ENCODE measurements at regions not wholly inside any gene's neighbourhood (a gene's known extent, or its start where the extent isn't known, plus 50 kb on each side); places are given as distances from the start of the nearest gene placed in this dataset.

DNA sequence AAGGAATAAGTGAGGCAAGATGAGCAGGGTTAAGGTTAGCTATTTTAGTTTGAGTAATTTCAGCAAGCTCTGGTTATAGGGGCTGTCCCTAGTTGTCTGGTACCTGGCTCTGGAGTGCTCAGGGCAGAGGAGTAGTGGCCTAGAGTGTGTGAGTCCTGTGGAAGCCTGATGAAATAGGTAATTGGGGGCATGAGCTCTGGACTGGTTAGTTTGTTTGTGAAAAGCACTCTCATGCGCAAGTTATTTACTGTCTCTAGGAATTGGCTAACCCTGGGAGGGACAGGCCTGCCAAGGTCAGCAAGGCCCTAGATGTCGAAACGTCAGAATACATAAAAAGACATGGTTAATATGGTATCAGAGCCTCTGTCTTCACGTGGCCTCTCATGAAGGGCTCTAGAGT is 900.1 kb downstream of the PCDH17 start:
- DNase-seq: no peak

DNA sequence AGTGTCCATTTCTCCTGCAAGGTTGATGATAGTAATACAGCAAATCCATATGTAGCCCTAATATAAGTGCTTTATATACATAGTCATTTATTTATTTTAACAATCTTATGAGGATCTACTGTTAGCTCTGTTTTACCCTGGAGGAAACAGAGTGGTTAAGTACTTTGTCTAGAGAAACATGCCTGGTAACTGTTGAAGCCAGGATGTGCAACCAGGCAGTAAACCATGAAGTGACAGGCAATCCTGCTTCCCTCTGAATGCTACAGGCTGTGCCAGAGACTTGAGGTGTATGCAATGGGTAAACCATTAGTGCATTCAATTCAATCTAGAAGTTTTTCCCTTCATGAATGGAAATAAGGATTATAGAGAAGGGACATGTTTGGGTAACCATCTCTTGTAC is 911.0 kb downstream of the PCDH17 start:
- DNase-seq: no peak

DNA sequence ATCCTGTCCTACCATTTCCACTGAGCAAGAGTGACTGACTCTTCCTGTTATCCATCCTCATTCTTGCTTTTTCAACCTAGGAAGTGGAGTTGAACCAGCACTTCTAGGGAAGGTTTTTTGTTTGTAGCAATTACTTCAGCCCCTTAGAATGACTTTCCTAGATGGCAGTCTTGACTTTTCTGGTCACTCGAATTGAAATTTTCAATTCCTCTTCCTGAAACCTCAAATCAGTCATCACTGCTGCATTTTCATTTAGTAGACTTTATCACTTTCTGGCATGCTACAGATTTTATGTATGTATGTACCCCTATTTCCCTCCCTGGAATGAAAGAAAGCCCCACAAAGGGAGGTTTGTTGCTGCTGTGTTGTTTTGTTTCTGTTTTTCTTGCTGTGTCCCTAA is 915.9 kb downstream of the PCDH17 start:
- no peak for DNase-seq

DNA sequence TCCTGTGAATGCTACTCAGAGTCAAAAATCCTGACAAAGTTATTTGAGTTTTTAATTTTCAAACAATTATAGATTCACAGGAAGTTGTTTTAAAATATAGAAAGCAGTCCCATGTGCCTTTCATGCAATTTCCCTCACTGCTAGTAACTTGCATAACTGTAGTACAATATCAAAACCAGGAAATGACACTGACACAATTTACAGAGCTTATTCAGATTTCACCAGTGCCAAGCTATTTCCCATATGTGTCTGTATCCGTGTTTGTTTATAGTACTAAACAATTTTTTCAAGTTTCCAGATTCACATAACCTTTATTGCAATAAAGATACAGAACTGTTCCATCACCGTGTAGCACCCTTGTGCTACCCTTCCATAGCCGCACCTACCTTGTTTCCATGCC is 934.6 kb downstream of the PCDH17 start:
- DNase-seq: no peak

DNA sequence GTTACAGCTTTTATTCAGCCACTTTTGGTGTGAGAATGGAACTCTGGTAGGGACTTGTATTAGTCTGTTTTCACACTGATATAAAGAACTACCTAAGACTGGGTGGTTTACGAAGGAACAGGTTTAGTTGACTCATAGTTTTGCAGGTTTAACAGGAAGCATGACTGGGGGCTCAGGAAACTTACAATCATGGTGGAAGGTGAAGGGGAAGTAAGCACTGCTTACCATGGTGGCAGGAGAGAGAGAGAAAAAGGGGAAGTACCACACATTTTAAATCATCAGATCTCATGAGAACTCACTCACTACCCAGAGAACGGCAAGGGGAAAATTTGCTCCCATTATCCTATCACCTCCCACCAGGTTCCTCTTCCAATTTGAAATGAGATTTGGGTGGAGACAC is 942.2 kb downstream of the PCDH17 start:
- no peak for DNase-seq

DNA sequence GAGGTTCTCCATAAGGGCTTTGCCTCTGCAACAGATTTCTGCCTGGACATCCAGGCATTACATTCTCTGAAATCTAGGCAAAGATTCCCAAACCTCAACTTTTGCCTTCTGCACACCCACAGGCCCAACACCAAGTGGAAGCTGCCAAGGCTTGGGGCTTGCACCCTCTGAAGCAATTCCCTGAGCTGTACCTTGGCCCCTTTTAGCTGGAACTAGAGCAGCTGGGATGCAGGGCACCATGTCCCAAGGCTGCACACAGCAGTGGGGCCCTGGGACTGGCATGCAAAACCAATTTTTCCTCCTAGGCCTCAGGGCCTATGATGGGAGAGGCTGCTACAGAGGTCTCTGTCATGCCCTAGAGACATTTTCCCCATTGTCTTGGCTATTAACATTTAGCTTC is 943.2 kb downstream of the PCDH17 start:
- no peak for DNase-seq

DNA sequence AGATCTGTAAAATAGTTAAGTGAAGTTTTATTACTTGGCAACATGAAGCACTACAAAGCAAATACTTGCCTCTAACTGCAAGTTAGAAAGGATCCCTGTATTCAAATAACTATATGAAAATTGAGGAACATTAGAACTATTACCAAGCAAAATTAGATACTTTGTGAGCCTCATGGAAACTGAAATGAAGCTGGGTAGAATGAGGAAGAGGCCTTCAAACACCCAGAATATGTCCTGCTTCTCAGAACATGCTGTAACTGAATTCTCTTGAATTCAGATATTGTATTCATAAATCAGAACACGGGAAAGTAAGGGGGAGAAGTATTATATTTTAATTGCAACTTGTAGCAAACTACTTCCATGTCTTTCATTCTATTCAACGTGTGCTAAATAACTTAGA is 947.9 kb downstream of the PCDH17 start:
- DNase-seq: no peak

DNA sequence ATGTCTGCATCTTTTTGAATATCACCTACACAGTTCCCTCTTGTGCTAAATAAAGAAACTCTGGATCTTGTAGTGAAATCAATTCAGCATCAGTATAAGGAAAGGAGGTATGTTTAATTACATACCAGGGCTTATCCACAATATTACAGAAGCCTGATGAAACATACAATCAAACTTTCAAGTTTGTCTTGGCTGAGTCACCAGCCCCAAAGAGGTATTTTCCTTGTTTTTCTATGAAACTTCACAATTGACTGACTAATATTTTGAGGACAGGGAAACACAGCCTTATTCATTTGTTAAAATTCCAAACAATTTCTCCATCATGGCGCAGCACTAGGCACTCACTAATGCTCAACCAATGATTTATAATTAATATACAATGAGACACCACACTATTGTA is 952.4 kb downstream of the PCDH17 start:
- DNase-seq: no peak

DNA sequence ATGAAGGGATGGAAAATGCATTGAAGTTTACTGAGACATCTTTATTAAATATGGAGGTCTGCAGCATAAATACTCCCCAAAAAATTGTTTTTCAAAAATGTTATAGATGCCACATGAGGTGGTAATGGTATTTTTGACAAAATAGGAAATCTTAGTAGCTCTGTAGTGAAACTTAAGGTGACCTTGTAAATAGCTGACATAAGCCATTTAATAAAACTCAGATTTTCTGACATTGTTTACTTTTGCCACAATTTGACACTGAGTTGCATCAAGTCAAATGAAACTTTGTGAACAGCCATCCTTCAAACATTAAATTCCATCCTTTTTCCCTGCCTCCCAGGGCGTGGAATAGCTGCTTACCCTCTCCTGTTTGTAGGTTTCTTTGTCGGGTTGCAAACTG is 953.1 kb downstream of the PCDH17 start:
- DNase-seq: no peak

DNA sequence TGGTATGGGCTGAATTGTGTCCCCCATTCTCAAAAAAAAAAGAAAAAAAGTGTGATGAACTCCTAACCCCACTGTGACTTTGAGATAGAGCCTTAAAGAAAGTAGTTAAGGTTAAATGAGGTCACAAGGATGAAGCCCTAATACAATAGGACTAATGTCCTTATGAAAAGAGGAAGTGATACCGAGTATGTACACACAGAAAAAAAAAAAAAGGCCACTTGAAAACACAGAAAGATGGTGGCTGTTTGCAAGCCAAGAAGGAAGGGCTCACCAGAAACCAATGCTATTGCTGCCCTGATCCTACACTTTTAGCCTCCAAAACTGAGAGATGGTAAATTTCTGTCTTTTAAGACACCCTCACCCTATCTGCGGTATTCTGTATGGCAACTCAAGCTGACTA is 955.6 kb downstream of the PCDH17 start:
- no peak for DNase-seq

DNA sequence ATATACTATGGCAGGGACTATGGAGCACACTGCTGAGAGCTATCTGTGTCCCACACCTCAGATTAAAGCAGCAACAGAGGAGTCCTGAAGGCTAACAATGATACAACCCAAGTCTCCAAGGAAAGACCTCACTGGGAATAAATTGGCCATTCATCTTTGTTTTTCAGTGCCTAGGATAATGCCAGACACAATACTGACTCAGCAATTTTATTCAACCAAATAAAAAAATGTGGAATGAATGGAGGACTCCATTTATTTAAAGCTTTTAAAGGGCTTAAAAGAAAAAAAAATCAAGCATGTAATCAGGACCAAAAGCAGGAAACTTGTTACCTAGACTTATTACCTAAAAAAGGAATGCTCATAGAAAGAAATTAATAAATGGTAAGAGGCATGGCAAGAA is 960.5 kb downstream of the PCDH17 start:
- no peak for DNase-seq

DNA sequence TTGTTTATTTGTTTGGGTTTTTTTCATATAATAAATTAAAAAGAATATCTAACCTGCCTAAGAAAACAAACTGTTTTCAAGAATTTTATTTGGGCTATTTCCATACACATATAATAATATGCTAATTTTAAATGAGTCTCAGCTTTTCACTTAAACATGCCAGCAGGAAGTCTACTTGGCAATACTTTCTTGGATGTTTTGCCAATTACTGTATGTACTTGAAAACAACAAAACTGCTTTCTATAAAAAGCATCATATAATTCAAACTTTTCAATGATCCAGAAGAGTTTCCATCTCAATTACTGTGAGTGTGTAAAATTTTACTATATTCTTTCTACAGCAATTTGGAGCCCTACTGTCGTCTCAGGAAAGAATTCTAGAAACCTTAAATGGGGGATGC is 961.2 kb downstream of the PCDH17 start:
- no peak for DNase-seq

DNA sequence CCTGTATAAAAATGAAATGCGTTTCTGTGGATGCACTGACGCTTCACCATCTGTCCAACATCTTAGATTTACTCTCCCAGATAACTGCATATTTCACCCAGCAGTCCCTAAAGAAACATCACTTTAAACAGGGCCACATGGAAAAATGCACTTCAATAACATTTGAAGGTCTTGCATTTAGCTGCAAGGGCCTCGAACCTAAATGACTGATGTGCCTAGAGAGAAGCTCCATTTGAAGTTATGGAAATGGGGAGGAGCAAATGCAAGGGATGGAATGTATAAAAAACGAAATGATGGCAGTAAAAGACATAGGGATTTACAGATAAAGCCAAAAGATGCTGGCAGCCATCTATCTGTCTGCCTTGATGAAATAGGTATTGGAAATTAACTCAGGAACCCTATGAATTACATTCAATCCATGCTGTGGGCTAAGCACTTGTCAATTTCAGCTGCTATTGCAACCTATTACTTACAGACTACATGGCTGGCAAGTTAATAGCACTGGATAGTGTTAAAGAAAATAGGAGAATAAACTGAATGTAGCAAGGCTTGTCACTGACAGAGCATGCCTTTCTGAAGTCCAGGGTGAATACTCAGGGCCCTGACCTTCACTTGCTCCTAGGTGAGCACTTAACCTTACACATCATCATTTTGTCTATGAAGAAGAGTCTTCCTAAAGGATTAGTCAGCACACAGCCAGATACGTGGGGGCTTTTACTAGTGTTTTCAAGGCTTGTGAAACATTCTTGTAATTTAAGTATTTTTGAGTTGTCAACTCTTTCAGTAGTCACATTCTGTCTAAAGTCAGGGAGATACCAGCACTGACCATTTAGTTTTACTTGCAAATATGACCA is 963.4 kb downstream of the PCDH17 start:
- no peak for DNase-seq

DNA sequence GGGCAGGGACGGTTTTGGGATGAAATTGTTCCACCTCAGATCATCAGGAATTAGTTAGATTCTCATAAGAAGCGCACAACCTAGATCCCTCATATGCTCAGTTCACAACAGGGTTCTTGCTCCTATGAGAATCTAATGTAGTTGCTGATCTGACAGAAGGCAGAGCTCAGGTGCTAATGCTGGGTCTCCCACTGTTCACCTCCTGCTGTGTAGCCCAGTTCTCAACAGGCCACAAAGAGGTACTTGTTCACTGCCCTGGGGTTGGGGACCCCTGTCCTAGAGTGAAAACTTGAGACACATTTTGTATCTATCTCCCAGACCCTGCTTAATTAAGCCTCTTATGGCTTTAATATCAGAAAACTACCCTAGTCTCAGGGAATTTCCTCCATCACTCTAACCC is 966.0 kb downstream of the PCDH17 start:
- no peak for DNase-seq

DNA sequence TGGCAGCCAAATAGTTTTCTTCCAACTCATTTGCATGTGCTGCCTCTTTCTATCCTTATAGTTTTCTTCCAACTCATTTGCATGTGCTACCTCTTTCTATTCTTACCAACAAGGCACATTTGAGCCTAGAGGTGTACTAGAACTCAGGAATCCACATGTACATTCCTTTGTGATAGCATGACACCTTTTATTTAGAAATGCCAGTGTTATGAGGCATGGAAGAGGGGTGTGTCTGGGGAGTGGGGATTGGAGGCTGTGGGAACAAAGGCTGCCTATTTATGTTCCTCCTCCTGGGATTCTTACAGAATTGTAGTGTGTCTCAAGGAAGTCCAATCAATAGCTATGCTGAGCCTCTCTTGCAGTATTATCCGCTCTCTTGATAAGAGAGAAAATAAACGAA is 966.7 kb downstream of the PCDH17 start:
- no peak for DNase-seq

DNA sequence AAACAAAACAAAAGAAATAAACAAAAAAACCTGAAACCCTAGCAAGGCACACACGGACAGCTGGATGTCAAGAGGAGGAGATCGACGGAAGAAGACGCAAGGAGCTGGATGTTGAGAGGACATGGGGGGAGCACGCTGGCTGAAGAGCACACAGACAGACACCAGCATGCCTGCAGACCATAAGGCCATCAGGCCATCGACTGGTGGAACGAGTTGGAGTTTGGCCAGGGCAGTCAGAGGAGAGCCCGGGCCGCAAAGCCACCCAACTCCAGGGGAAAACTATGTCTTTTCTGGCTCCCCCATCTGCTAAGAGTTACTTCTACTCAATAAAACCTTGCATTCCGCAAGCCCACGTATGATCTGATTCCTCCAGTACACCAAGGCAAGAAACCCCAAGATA is 979.6 kb downstream of the PCDH17 start:
- no peak for DNase-seq

DNA sequence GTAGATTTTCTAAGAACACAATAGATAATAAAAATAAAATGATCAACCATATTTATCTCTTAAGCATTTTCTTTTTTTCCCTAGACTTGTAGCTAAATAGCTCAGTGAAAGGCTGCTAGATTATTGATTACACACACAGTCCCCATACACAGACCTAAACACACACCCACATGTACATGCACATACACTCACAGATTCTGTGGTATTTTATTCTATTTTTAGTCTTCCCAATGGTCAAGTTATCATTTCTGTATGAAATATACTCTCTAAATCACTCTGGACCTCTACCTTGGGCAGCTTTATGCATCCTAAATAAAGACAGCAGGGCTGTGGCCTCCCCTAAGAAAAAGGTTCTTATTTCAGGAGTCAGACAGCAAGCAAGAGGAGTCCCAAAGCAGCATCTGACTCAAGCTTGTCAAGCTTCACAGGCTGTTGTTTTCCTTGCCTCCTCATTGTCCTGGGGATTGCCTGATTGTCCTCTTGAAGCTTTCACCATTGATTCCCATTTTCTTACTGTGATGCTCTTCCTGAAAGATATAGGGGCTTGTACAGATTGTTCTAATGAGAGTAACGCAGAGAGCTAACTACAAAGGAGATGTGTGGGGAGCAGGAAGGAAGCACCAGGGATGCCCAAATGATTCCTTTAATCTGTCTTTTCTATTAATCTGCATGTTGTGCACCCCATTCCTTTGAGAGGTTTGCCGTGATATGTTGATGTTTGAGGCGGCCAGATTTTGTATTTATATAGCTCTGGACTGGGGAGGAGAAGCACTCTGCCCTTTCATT is 986.5 kb downstream of the PCDH17 start:
- DNase-seq: no peak

DNA sequence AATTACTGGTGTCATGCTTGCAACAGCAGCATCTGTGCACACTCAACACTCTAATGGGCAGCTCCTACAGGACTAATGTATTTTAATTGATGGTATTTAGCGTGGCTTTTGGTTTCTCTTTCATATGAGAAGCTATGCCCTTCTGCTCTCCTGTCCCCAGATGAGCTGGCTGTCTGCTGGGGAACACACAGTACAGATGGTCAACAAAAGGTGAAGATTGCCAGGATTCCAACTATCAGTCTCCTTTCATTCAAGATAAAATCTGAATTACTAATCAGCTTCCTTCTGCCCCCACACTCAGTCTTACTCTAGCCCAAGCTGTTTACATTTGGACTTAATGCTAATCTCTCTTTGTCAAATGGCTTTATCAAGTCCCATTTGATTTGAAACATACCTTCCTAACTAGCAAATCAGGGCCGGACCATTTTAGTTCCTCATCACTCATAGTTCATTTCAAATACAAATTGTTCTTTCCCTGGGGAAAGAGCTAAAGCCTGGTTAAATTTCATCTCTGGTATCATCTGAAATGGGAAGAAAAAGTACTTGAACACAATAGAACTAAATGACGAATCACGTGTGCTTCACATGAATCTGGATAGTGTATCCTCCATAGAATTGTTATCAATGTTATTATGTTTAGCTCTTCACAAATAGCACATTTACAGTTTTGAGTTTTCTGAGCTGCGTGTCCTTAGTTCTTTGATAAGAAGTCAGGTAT is 988.0 kb downstream of the PCDH17 start:
- DNase-seq: no peak

DNA sequence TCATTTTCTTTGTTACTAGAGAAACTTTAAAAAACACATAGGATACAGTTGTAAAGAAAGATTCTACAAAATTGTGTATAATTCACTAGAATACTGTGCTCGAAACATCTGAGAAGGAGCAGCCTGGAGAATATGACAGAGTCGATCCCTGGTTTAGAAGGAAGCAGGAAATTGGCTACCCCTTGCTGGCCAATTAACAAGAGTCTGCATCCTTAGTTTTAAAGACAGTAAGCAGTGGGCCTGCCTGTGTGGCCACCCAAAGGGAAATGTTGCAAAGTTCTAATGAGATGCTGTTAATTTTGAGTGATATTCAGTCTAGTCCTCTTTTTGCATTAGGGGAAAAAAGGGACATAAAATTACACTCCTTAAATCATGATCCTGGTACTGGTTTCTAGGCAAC is 988.6 kb downstream of the PCDH17 start:
- DNase-seq: no peak

DNA sequence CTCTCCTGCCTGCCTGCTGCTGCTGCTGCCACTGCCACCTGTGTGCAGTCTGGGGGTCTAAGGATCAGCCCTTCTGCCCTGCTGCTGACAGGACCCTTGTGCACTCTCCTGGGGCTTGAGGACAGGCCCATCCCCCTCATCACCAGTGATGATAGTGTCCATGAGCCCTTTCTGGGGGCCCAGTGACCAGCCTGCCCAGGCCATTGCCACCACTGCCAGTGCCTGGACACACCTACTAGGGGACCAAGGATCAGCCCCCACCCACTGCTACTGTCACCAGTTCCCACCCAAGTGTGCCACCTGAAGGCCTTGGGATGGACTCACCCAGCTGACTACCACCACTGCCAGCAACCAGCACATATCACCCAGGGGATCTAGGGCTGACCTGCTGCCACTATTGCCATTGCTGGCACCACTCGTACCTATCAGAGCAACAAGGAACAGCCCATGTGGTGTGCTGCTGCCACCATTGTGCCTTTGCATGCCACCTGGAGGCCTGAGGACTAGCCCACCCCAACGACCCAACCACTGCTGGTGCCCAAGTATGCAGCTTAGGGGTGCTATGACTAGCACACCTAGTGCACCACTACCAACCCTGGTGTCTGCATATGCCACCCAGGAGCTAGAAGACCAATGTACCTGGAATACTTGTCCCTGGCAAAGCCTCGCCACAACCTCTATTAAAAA is 994.3 kb downstream of the PCDH17 start:
- DNase-seq: no peak

DNA sequence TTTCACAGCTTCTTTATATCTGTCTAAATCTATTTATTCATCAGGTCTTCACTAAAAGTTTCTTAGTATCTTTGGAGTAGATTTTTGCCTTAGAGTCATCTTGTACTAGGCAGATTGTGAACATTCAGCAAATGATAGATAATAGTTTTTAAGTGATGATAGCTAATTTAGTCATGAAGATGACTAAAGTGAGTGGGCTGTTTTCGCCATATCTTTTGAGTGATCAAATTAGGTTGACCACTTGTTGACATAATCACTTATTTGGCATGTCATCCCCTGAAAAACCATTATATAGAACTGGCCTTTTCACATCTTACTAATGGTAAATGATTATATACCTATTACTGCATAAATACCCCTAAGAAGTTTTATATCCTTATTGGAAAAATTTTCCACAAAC is 999.2 kb downstream of the PCDH17 start:
- DNase-seq: no peak

DNA sequence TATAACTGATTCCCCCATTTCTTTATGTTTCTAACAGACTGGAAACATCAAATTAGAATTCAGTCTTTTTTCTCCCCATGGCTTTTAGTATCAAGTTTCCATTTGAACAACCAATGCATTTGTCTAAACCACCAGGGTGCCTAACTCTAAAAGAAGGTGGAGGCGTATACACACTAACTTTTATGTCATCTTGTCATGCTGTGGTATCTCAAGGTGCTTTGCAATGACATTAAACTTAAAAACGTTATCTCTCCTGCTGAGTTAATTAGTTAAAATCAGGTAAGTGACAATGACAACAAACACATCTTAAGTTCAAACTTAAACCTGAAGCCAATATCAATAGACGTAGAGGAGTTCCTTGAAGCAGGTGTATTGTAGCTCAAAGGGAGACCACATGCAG is 1001.7 kb downstream of the PCDH17 start:
- DNase-seq: no peak

DNA sequence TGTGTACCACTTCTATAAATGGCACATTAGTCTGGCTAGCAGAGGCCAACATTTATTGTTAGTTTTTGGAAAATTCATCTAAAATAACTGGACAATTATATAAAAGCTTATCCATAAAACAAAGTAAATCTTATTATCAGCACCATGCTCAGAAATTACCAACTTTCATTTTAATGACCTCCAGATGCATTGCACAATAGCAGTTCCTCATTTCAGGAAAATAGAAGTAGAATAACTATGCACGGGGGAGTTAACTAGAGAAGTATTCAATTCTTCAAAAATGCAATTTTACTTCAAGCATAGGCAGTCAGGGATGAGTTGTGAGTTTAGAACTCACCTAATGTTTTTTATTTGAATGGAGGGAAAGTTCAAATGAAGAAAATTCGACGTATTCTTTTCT is 1023.5 kb downstream of the PCDH17 start:
- no peak for DNase-seq
